Pancreas (tissue), 10 donors: ENCODE measurements at regions not wholly inside any gene's neighbourhood (a gene's known extent, or its start where the extent isn't known, plus 50 kb on each side); places are given as distances from the start of the nearest gene placed in this dataset.

ENCODE experiments used
- ATAC-seq, 4 donors: fragments of 200-7000 bp; cut with Tn5 transposase; one replicate each; pipeline versions ENCODE4 v1.8.0 to v1.9.1; 2020; ENCODE audit warnings: mild to moderate bottlenecking in 4 of 4, moderate library complexity in 4 of 4
- DNase-seq, 6 donors: peaks; one replicate each; pipeline ENCODE4 v3.0.0-alpha.2; 2020
- FAIRE-seq: peaks from 2 replicates; lab custom pipeline; 2012; peaks lifted over from hg19 to GRCh38; lab: Jason Lieb, UNC
- H3K27ac ChIP-seq, 4 donors: fragments of 200-600 bp; sonication (generic); 1 replicate in 3 of 4; 2 replicates in 1 of 4; pipeline versions ENCODE4 v1.5.0 to v1.8.0; 2020
- H3K27me3 ChIP-seq, 4 donors: fragments of 200-600 bp; one replicate each; pipeline ENCODE4 v1.8.0; 2021
- H3K36me3 ChIP-seq, 3 donors: fragments of 200-600 bp; sonication (generic) in 1 of 3; one replicate each; pipeline versions ENCODE4 v1.5.0 to v1.8.0; 2020 to 2021
- H3K4me1 ChIP-seq, 3 donors: fragments of 200-600 bp; one replicate each; pipeline ENCODE4 v1.8.0; 2021
- H3K4me3 ChIP-seq, 4 donors: fragments of 200-600 bp; sonication (generic) in 2 of 4; one replicate each; pipeline versions ENCODE4 v1.5.0 to v1.8.0; 2020 to 2021
- H3K9me3 ChIP-seq, 4 donors: fragments of 200-600 bp; one replicate each; pipeline ENCODE4 v1.8.0; 2021
- CTCF ChIP-seq, 4 donors: fragments of 200-600 bp; sonication (generic) in 3 of 4; IDR thresholded peaks; one replicate each; pipeline versions ENCODE4 v1.5.0 to v1.8.0; 2021; ENCODE audit warnings: antibody characterized with exemption in 4 of 4
- WGBS, 2 donors: extraction: QIAGEN DNeasy Blood & Tissue Kit; methylation state at CpG; one replicate each; pipeline ENCODE4 v1.1.7; 2013; 5-methylcytosine and 5-hydroxymethylcytosine counted together
- intact Hi-C, 3 donors: fragments of 100-400 bp; cut with DNase I; formaldehyde crosslinking; loops; one replicate each; pipeline versions ENCODE4 v1.11.1 to v1.14.2; 2022
- donor health status: healthy with polysubstance abuse.
- donor health status: DM: no; HTN: no; CAD: no; lungs with moderate emphysema.
- donor health status: DM: no; HTN: no; CAD: no.
- donor health status: control.
- donor health status: control.
- donor health status: Bipolar disorder and iron deficiency.
- donor health status: DM: yes; HTN: yes; CAD: no.
- donor health status: DM: no; HTN: no; CAD: no.
- donor health status: DM: no; HTN: no; CAD: no.
- donor health status: DM: yes; HTN: yes; CAD: no.

- Histone ChIP-seq H3K4me1 (no peaks in the 10 kb centered on the region), H3K27ac (no peak overlapping the region), H3K36me3 (no peaks in the 10 kb centered on the region), H3K9me3 (no peaks in the 10 kb centered on the region), H3K27me3 (no peaks in the 10 kb centered on the region), H3K4me3 (no peak overlapping the region)
- DNase-seq, result no peak
- intact Hi-C loops, result no loop called here
- no peak for FAIRE-seq
- ATAC-seq, result no peak
- 76 to 83% methylated on average over 3 of the region's 3 CpGs for WGBS, 2 donors
- TF ChIP-seq CTCF (IDR thresholded peaks at IDR 0.05), result no peak
Observed at GRCh38 chr12:93043877-93044209, 114.7 kb upstream of the EEA1 start.

- no peaks in the 10 kb centered on the region for H3K9me3 ChIP-seq
- ATAC-seq, result no peak
- no peak for FAIRE-seq
- no peak overlapping the region for H3K27ac ChIP-seq
- DNase-seq, result no peak
- no peaks in the 10 kb centered on the region for H3K36me3 ChIP-seq
- WGBS, 2 donors, result 94 to 96% methylated on average over 1 of the region's 1 CpG
- H3K4me1 ChIP-seq, result no peaks in the 10 kb centered on the region
- H3K27me3 ChIP-seq, result no peaks in the 10 kb centered on the region
- intact Hi-C loops, result no loop called here
- TF ChIP-seq CTCF (IDR thresholded peaks at IDR 0.05), result no peak
- H3K4me3 ChIP-seq, result no peak overlapping the region
Observed at GRCh38 chr12:93047118-93047517, 118.0 kb upstream of the EEA1 start.

- TF ChIP-seq CTCF (IDR thresholded peaks at IDR 0.05), result no peak
- H3K9me3 ChIP-seq, result no peaks in the 10 kb centered on the region
- H3K4me1 ChIP-seq, result no peaks in the 10 kb centered on the region
- no peak for DNase-seq
- intact Hi-C loops, result no loop called here
- no peaks in the 10 kb centered on the region for H3K27me3 ChIP-seq
- H3K36me3 ChIP-seq, result no peaks in the 10 kb centered on the region
- no peak overlapping the region for H3K27ac ChIP-seq
- H3K4me3 ChIP-seq, result no peak overlapping the region
- FAIRE-seq, result no peak
- ATAC-seq, result peak in 2 of 4 donors; percentile 49 to 56
- WGBS, 2 donors, result 59 to 62% methylated on average over 3 of the region's 3 CpGs
Observed at GRCh38 chr12:93048656-93049055, 119.6 kb upstream of the EEA1 start.

GRCh38 chr12:93050026-93050747 is 121.1 kb upstream of the EEA1 start:
- 42 to 46% methylated on average over 3 of the region's 3 CpGs for WGBS, 2 donors
- H3K27ac ChIP-seq, result no peak overlapping the region
- H3K4me1 ChIP-seq, result no peaks in the 10 kb centered on the region
- DNase-seq, result no peak
- intact Hi-C loops, result no loop called here
- FAIRE-seq, result no peak
- TF ChIP-seq CTCF (IDR thresholded peaks at IDR 0.05), result no peak
- H3K27me3 ChIP-seq, result no peaks in the 10 kb centered on the region
- no peak for ATAC-seq
- H3K9me3 ChIP-seq, result no peaks in the 10 kb centered on the region
- no peak overlapping the region for H3K4me3 ChIP-seq
- no peaks in the 10 kb centered on the region for H3K36me3 ChIP-seq

- TF ChIP-seq CTCF (IDR thresholded peaks at IDR 0.05), result no peak
- Histone ChIP-seq H3K9me3 (no peaks in the 10 kb centered on the region), H3K36me3 (no peaks in the 10 kb centered on the region), H3K4me3 (no peak overlapping the region), H3K4me1 (no peaks in the 10 kb centered on the region), H3K27me3 (no peaks in the 10 kb centered on the region), H3K27ac (no peak overlapping the region)
- no peak for DNase-seq
- no peak for FAIRE-seq
- 82 to 89% methylated on average over 2 of the region's 2 CpGs for WGBS, 2 donors
- intact Hi-C loops, result no loop called here
- ATAC-seq, result no peak
Observed at GRCh38 chr12:93050748-93051081, 121.6 kb upstream of the EEA1 start.
